SK-N-SH treated with all-trans-retinoic acid at 6 μM for 48 hours (cell line): ENCODE measurements at regions not wholly inside any gene's neighbourhood (a gene's known extent, or its start where the extent isn't known, plus 50 kb on each side); places are given as distances from the start of the nearest gene placed in this dataset.

Experiments
- ATAC-seq: fragments of 200-7000 bp; cut with Tn5 transposase; 3 replicates; pipeline ENCODE4 v1.9.1; 2020; ENCODE audit warnings: mild to moderate bottlenecking, moderate library complexity
- ARNTL ChIP-seq: fragments of 450-650 bp; formaldehyde crosslinking; IDR thresholded peaks from 2 replicates; pipeline ENCODE4 v1.5.0; 2020; ENCODE audit warnings: low read depth, mild to moderate bottlenecking, moderate library complexity, borderline replicate concordance
- BACH2 ChIP-seq: fragments of 250-450 bp; sonication (Bioruptor Pico); IDR thresholded peaks from 2 replicates; pipeline ENCODE4 v1.9.0; 2021; ENCODE audit warnings: mild to moderate bottlenecking, borderline replicate concordance
- CSDC2 ChIP-seq: fragments of 250-450 bp; sonication (Bioruptor Pico); IDR thresholded peaks from 2 replicates; pipeline ENCODE4 v1.5.0; 2020; ENCODE audit warnings: mild to moderate bottlenecking, moderate library complexity
- ESRRG ChIP-seq: fragments of 250-450 bp; sonication (Bioruptor Pico); IDR thresholded peaks from 2 replicates; pipeline ENCODE4 v1.6.1; 2021; ENCODE audit warnings: mild to moderate bottlenecking
- GLIS3 ChIP-seq: fragments of 250-450 bp; sonication (Bioruptor Pico); IDR thresholded peaks from 2 replicates; pipeline ENCODE4 v1.5.0; 2020; ENCODE audit warnings: mild to moderate bottlenecking, moderate library complexity
- ISL1 ChIP-seq: fragments of 250-450 bp; sonication (Bioruptor Pico); IDR thresholded peaks from 2 replicates; pipeline ENCODE4 v2.1.2; 2022; ENCODE audit warnings: mild to moderate bottlenecking, moderate library complexity
- OSR1 ChIP-seq: fragments of 250-450 bp; sonication (Bioruptor Pico); IDR thresholded peaks from 2 replicates; pipeline ENCODE4 v1.8.0; 2022; ENCODE audit warnings: moderate library complexity, mild to moderate bottlenecking, inconsistent platforms
- PPARA ChIP-seq: fragments of 250-450 bp; sonication (Bioruptor Pico); IDR thresholded peaks from 2 replicates; pipeline ENCODE4 v1.5.0; 2020; ENCODE audit warnings: mild to moderate bottlenecking, borderline replicate concordance
- RARB ChIP-seq: fragments of 250-450 bp; sonication (Bioruptor Pico); IDR thresholded peaks from 2 replicates; pipeline ENCODE4 v1.8.0; 2021; ENCODE audit warnings: mild to moderate bottlenecking, moderate library complexity
- SNAI2 ChIP-seq: fragments of 250-450 bp; sonication (Bioruptor Pico); IDR thresholded peaks from 2 replicates; pipeline ENCODE4 v1.5.0; 2020; ENCODE audit warnings: mild to moderate bottlenecking, moderate library complexity
- TCF4 ChIP-seq: fragments of 250-450 bp; sonication (Bioruptor Pico); IDR thresholded peaks from 2 replicates; pipeline ENCODE4 v1.8.0; 2021; ENCODE audit warnings: mild to moderate bottlenecking, moderate library complexity, borderline replicate concordance
- TOX ChIP-seq: fragments of 250-450 bp; sonication (Bioruptor Pico); IDR thresholded peaks from 2 replicates; pipeline ENCODE4 v1.8.0; 2021; ENCODE audit warnings: mild to moderate bottlenecking, moderate library complexity, borderline replicate concordance
- ZC3H10 ChIP-seq: fragments of 250-450 bp; sonication (Bioruptor Pico); IDR thresholded peaks from 2 replicates; pipeline ENCODE4 v1.5.1; 2021; ENCODE audit warnings: mild to moderate bottlenecking, moderate library complexity
- ZFP3 ChIP-seq: fragments of 250-450 bp; sonication (Bioruptor Pico); IDR thresholded peaks from 2 replicates; pipeline ENCODE4 v1.5.0; 2020; ENCODE audit warnings: mild to moderate bottlenecking, moderate library complexity
- ZFP30 ChIP-seq: fragments of 450-650 bp; formaldehyde crosslinking; IDR thresholded peaks from 2 replicates; pipeline ENCODE4 v1.5.0; 2022; ENCODE audit warnings: mild to moderate bottlenecking, moderate library complexity
- ZNF565 ChIP-seq: fragments of 450-650 bp; formaldehyde crosslinking; conservative IDR thresholded peaks from 2 replicates; pipeline ENCODE4 v1.5.0; 2020; ENCODE audit warnings: low read depth, mild to moderate bottlenecking, moderate library complexity
- ZNF70 ChIP-seq: fragments of 450-650 bp; formaldehyde crosslinking; IDR thresholded peaks from 2 replicates; pipeline ENCODE4 v1.5.0; 2020; ENCODE audit warnings: mild to moderate bottlenecking, moderate library complexity
- ZNF8 ChIP-seq: fragments of 450-650 bp; formaldehyde crosslinking; IDR thresholded peaks from 2 replicates; pipeline ENCODE4 v1.5.0; 2020; ENCODE audit warnings: mild to moderate bottlenecking, moderate library complexity
- TF ChIP-seq, protein P1 (sequence below): fragments of 250-450 bp; sonication (Bioruptor Pico); IDR thresholded peaks from 2 replicates; pipeline ENCODE4 v1.5.1; 2021; ENCODE audit warnings: mild to moderate bottlenecking, moderate library complexity
- TF ChIP-seq, protein P2 (sequence below): fragments of 250-450 bp; sonication (Bioruptor Pico); IDR thresholded peaks from 2 replicates; pipeline ENCODE4 v1.8.0; 2021; ENCODE audit warnings: low read depth, mild to moderate bottlenecking, moderate library complexity, borderline replicate concordance
- TF ChIP-seq, protein P3 (sequence below): fragments of 250-450 bp; sonication (Bioruptor Pico); IDR thresholded peaks from 2 replicates; pipeline ENCODE4 v1.5.1; 2020; ENCODE audit warnings: low read depth, mild to moderate bottlenecking, moderate library complexity
- TF ChIP-seq, protein P4 (sequence below): fragments of 250-450 bp; sonication (Bioruptor Pico); IDR thresholded peaks from 2 replicates; pipeline ENCODE4 v1.8.0; 2020; ENCODE audit warnings: mild to moderate bottlenecking, moderate library complexity, borderline replicate concordance
- TF ChIP-seq, protein P5 (sequence below): fragments of 250-450 bp; sonication (Bioruptor Pico); IDR thresholded peaks from 2 replicates; pipeline ENCODE4 v1.5.0; 2020; ENCODE audit warnings: mild to moderate bottlenecking, moderate library complexity

DNA sequence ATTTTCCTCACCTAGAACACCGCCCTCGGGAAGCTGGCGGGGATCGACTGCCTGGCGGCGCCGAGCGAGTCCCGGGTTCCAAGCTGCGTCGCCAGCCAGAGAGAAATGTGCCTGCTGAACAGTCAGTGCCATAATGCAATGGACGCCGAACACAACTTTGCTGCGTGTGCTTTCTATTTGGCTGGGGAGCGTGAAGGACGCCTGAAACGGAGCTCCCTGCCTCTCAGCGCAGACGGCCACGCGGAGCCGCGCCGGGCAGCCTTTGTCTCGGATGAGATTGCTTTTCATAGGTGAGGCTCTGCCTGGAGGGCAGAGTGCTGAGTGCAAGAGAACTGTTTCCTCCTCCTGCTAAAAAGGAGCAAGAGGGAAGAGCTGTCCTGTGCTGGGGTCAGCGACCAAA lies 107.7 kb upstream of the BCOR start:
- ATAC-seq: no peak
- TF ChIP-seq ISL1 (CRISPR knock-in tag): no peak
- no peak for TF ChIP-seq BACH2 (CRISPR knock-in tag)
- TF ChIP-seq GLIS3 (CRISPR knock-in tag): no peak
- TF ChIP-seq, all 23 proteins: peak for 0

DNA sequence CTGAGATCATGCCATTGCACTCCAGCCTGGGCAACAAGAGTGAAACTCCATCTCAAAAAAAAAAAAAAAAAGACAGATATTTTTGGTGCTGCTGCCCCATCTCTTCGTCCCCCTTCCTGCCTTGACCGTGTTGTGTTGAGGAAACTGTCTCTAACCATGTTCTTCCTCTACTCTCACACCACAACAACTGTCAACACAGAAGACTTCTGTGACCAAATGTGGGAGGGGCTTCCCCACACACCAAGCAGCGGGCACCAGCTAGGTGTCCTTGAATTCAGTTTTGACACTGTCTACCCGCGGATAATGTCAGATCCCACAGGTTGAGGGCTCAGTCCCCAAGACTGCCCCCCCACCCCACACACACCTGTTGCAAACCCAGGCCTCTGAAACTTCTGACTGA lies 104.7 kb upstream of the BCOR start:
- no peak for ATAC-seq

DNA sequence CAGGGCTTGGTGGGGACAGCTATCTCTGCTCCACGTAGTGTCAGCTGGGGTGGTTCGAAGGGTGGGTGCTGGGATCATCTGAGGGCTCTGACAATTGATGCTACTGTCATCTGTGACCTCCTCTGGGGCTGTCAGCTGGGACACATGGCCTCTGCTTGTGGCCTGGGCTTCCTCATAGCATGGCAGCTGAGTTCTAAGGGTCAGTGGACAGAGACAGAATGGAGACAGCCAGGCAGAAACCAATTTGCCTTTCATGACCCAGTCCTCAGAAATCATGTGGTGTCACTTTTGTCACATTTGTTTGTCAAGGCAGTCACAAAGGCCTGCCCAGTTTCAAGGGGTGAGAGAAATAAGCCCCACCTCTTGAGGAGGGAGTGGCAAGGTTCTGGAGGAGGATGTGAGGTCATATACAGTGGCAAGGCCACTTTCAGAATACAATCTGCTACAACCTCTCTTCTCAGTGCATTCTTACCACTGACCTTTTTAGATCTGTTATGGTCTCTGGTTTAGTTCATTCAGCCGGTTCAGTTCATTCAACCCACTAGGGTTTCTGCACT lies 103.6 kb upstream of the BCOR start:
- TF ChIP-seq, protein P1, sequence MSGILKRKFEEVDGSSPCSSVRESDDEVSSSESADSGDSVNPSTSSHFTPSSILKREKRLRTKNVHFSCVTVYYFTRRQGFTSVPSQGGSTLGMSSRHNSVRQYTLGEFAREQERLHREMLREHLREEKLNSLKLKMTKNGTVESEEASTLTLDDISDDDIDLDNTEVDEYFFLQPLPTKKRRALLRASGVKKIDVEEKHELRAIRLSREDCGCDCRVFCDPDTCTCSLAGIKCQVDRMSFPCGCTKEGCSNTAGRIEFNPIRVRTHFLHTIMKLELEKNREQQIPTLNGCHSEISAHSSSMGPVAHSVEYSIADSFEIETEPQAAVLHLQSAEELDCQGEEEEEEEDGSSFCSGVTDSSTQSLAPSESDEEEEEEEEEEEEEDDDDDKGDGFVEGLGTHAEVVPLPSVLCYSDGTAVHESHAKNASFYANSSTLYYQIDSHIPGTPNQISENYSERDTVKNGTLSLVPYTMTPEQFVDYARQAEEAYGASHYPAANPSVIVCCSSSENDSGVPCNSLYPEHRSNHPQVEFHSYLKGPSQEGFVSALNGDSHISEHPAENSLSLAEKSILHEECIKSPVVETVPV (CRISPR knock-in tag): no peak
- TF ChIP-seq TCF4 (CRISPR knock-in tag): no peak
- no peak for ATAC-seq

More for the DNA sequence above, 104.7 kb upstream of the BCOR start:
- TF ChIP-seq ZFP30: no peak
- TF ChIP-seq ZNF70: no peak
- TF ChIP-seq, protein P2, sequence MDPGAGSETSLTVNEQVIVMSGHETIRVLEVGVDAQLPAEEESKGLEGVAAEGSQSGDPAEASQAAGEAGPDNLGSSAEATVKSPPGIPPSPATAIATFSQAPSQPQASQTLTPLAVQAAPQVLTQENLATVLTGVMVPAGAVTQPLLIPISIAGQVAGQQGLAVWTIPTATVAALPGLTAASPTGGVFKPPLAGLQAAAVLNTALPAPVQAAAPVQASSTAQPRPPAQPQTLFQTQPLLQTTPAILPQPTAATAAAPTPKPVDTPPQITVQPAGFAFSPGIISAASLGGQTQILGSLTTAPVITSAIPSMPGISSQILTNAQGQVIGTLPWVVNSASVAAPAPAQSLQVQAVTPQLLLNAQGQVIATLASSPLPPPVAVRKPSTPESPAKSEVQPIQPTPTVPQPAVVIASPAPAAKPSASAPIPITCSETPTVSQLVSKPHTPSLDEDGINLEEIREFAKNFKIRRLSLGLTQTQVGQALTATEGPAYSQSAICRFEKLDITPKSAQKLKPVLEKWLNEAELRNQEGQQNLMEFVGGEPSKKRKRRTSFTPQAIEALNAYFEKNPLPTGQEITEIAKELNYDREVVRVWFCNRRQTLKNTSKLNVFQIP (CRISPR knock-in tag): no peak
- no peak for TF ChIP-seq SNAI2 (CRISPR knock-in tag)
- TF ChIP-seq BACH2 (CRISPR knock-in tag): no peak
- TF ChIP-seq, protein P3, sequence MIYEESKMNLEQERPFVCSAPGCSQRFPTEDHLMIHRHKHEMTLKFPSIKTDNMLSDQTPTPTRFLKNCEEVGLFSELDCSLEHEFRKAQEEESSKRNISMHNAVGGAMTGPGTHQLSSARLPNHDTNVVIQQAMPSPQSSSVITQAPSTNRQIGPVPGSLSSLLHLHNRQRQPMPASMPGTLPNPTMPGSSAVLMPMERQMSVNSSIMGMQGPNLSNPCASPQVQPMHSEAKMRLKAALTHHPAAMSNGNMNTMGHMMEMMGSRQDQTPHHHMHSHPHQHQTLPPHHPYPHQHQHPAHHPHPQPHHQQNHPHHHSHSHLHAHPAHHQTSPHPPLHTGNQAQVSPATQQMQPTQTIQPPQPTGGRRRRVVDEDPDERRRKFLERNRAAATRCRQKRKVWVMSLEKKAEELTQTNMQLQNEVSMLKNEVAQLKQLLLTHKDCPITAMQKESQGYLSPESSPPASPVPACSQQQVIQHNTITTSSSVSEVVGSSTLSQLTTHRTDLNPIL (CRISPR knock-in tag): no peak
- TF ChIP-seq TCF4 (CRISPR knock-in tag): no peak
- no peak for TF ChIP-seq CSDC2 (CRISPR knock-in tag)
- TF ChIP-seq TOX (CRISPR knock-in tag): no peak
- TF ChIP-seq ZNF8 (CRISPR knock-in tag): no peak
- no peak for TF ChIP-seq GLIS3 (CRISPR knock-in tag)
- TF ChIP-seq, protein P1 (CRISPR knock-in tag): no peak
- no peak for TF ChIP-seq OSR1 (CRISPR knock-in tag)
- TF ChIP-seq PPARA (CRISPR knock-in tag): no peak
- TF ChIP-seq ZFP3 (CRISPR knock-in tag): no peak

DNA sequence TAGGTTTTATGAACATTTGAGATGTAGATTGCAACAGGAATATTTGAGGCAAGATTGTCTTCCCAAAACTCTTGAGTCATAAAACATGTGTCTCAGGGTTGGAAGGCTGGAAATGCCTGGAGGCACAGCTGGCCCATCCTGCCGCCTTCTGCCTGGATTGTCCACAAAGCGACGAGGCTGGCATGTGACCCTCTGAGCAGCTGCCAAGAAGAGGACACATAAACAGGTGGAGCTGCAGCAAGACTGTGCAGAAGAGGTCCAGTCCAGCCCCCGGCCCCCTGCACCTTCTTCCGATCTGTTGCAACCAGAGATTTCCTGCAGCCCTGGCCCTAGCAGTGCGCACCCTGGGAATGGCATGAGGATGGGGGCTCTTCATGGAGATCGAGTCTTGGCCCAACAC lies 101.9 kb upstream of the BCOR start:
- ATAC-seq: no peak
- TF ChIP-seq ZNF70: no peak
- TF ChIP-seq, protein P4, sequence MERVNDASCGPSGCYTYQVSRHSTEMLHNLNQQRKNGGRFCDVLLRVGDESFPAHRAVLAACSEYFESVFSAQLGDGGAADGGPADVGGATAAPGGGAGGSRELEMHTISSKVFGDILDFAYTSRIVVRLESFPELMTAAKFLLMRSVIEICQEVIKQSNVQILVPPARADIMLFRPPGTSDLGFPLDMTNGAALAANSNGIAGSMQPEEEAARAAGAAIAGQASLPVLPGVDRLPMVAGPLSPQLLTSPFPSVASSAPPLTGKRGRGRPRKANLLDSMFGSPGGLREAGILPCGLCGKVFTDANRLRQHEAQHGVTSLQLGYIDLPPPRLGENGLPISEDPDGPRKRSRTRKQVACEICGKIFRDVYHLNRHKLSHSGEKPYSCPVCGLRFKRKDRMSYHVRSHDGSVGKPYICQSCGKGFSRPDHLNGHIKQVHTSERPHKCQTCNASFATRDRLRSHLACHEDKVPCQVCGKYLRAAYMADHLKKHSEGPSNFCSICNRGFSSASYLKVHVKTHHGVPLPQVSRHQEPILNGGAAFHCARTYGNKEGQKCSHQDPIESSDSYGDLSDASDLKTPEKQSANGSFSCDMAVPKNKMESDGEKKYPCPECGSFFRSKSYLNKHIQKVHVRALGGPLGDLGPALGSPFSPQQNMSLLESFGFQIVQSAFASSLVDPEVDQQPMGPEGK: no peak
- no peak for TF ChIP-seq ARNTL (CRISPR knock-in tag)
- no peak for TF ChIP-seq ZNF565 (CRISPR knock-in tag)
- TF ChIP-seq CSDC2 (CRISPR knock-in tag): no peak
- TF ChIP-seq, protein P2 (CRISPR knock-in tag): no peak
- TF ChIP-seq ZFP3 (CRISPR knock-in tag): no peak
- TF ChIP-seq RARB (CRISPR knock-in tag): no peak
- TF ChIP-seq ESRRG: no peak
- TF ChIP-seq ZNF8 (CRISPR knock-in tag): no peak
- no peak for TF ChIP-seq ISL1 (CRISPR knock-in tag)
- TF ChIP-seq BACH2 (CRISPR knock-in tag): no peak
- TF ChIP-seq TOX (CRISPR knock-in tag): no peak
- TF ChIP-seq, protein P5, sequence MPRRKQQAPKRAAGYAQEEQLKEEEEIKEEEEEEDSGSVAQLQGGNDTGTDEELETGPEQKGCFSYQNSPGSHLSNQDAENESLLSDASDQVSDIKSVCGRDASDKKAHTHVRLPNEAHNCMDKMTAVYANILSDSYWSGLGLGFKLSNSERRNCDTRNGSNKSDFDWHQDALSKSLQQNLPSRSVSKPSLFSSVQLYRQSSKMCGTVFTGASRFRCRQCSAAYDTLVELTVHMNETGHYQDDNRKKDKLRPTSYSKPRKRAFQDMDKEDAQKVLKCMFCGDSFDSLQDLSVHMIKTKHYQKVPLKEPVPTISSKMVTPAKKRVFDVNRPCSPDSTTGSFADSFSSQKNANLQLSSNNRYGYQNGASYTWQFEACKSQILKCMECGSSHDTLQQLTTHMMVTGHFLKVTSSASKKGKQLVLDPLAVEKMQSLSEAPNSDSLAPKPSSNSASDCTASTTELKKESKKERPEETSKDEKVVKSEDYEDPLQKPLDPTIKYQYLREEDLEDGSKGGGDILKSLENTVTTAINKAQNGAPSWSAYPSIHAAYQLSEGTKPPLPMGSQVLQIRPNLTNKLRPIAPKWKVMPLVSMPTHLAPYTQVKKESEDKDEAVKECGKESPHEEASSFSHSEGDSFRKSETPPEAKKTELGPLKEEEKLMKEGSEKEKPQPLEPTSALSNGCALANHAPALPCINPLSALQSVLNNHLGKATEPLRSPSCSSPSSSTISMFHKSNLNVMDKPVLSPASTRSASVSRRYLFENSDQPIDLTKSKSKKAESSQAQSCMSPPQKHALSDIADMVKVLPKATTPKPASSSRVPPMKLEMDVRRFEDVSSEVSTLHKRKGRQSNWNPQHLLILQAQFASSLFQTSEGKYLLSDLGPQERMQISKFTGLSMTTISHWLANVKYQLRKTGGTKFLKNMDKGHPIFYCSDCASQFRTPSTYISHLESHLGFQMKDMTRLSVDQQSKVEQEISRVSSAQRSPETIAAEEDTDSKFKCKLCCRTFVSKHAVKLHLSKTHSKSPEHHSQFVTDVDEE: no peak
- no peak for TF ChIP-seq OSR1 (CRISPR knock-in tag)
- no peak for TF ChIP-seq ZC3H10
